WI38 (cell line): ENCODE measurements at regions not wholly inside any gene's neighbourhood (a gene's known extent, or its start where the extent isn't known, plus 50 kb on each side); places are given as distances from the start of the nearest gene placed in this dataset.

Experiments used
- H3K4me3 ChIP-seq: 2 replicates; pipeline ENCODE4 v1.5.1; 2011; ENCODE audit warnings: low read depth, mild to moderate bottlenecking, control low read depth, low read length
- TF ChIP-seq, protein P1 (sequence below): IDR thresholded peaks from 2 replicates; pipeline ENCODE4 v1.5.1; 2012; ENCODE audit warnings: low read depth, mild to moderate bottlenecking, control low read depth, low read length

DNA sequence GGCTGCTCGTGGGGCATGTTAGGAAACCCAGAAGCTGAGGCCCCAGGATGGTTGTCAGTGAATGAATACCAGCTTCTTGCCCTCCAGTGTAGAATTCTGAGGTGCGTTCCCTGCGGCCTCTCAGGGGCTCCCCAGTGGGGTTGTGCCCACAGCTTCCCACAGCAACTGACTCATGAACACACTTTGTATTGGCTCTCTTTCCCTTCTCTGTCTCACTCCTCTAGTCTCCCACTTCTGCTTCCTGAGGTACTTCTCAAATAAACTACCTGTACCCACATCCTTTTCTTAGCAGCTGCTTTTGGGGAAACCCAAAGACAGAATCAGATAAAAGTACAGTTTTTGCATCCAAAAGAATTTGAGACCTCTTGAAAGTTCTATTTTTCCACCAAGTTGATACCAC lies 107.7 kb upstream of the JAG1 start:
- H3K4me3 ChIP-seq = no peak overlapping the region
- TF ChIP-seq, protein P1, sequence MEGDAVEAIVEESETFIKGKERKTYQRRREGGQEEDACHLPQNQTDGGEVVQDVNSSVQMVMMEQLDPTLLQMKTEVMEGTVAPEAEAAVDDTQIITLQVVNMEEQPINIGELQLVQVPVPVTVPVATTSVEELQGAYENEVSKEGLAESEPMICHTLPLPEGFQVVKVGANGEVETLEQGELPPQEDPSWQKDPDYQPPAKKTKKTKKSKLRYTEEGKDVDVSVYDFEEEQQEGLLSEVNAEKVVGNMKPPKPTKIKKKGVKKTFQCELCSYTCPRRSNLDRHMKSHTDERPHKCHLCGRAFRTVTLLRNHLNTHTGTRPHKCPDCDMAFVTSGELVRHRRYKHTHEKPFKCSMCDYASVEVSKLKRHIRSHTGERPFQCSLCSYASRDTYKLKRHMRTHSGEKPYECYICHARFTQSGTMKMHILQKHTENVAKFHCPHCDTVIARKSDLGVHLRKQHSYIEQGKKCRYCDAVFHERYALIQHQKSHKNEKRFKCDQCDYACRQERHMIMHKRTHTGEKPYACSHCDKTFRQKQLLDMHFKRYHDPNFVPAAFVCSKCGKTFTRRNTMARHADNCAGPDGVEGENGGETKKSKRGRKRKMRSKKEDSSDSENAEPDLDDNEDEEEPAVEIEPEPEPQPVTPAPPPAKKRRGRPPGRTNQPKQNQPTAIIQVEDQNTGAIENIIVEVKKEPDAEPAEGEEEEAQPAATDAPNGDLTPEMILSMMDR = no peak

DNA sequence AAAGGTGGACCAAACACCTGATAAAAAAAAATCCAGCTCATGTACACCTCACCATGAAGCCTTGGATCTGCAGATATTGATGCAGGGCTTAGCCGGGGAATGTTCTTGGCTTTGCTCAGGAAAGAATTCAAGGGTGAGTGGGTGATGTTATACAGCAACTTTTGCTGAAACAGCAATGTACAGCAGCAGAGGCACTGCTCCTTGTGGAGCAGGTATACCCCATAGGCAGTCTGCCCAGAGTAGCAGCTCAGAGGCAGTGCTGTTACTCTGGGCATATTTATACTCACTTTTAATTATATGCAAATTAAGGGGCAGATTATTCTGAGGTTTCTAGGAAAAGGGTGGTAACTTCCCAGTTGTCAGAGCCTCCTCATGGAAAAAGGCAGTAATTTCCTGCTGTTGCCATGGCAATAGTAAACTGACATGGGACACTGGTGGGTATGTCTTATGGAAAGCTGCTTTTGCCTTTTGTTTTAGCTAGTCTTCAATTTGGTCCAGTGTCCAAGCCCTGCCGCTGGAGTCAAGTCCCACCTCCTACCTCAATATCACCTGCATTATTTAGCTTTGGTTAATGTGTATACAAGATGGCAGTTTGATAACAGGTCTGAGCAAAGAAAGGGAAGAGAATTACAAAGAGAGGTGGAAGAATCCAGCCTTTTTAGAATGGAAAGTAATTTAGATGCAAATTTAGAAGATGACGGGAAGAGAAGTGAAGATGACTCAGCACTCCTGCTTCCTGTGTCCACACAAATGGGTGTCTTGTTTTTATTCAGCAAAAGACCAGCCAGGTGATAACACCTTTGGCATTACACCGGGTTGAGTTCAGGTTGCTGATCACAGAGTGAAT lies 110.1 kb upstream of the JAG1 start:
- TF ChIP-seq, protein P1 = no peak

DNA sequence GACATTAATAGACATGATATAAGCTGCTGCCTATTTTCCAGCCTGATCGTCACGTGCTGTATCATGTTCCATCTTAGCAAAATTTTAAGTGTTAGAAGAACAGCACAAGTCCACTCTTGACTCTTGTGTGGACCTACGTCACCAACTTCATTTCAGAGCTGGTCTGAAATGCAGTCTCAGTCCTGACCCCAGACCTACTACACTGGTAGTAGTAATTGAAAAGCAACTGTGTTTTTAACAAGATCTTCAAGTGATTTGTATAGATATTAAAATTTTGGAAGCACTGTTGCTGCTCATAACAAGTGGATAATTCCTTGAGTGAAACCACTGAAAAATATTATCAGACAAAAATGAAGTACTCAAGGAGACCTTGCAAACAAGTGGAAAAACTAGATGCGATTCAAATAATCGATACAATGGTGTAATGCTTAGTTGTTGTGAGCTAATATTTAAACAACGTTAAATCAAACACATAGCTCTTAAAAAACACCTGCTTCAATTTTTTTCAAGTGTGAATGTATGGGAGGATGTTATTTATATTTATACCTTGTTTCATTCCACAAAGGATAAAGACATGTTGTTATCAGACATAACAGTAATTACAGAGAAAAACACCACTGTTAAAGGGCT lies 110.9 kb upstream of the JAG1 start:
- TF ChIP-seq, protein P1 = no peak

More for the DNA sequence above, 110.1 kb upstream of the JAG1 start:
- H3K4me3 ChIP-seq = no peak overlapping the region

DNA sequence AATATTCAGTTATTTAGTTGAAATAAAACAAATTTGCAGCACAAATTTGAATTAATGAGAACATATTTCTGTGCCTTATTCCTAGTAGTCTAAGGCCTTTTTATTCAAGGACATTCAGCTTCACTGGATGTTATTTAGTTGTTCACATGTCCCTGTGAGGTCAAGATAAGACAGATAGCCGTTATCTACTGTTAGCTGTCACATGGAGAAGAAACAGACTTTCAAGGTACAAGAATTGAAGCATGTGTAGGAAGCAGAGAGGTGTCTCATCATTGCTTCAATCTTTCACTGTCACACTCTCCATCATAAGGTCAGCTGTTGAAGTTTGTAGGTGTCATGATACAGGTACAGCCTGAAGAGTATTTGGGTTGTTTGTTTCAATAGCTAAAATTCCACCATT lies 112.9 kb upstream of the JAG1 start:
- TF ChIP-seq, protein P1 = no peak
- H3K4me3 ChIP-seq = no peak overlapping the region

More for the DNA sequence above, 110.9 kb upstream of the JAG1 start:
- H3K4me3 ChIP-seq = no peak overlapping the region

DNA sequence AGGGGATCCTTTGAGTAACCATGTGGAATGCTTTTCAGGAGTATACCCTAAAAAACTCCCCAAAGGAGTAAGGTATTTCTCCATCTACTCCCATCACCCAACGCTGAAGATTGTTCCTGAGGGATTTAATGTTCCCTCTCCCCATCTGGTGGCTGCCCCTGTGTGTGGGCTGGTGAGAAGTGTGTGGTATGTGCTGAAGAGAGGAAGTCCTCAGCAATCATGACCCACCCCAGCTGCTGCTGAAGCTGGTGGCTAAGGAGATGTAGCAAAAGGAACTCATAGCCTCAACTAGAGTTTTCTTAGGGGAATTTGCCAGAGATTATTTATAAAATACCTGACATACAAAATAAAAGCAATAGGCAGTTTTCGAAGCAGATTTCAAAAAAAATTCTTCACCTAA lies 114.3 kb upstream of the JAG1 start:
- TF ChIP-seq, protein P1 = no peak
- no peak overlapping the region for H3K4me3 ChIP-seq

DNA sequence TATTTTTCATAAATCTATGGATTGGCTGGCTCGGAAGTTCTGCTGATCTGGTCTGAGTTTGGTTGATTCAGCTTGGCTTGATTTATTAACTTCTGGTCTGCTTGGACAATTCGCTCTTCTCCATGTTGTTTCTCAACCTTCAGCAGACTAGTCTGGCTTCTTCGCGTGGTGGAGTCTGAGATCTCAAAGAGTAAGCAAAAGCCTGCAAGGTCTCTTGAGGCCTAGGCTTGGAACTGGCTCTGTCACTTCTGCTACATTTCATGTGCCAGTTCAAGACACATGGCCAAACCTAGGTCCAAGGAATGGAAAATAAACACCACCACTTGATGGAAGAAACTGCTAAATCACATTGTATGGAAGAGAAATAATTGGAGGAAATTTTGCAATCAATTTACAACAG lies 115.1 kb upstream of the JAG1 start:
- TF ChIP-seq, protein P1 = no peak
- no peak overlapping the region for H3K4me3 ChIP-seq

DNA sequence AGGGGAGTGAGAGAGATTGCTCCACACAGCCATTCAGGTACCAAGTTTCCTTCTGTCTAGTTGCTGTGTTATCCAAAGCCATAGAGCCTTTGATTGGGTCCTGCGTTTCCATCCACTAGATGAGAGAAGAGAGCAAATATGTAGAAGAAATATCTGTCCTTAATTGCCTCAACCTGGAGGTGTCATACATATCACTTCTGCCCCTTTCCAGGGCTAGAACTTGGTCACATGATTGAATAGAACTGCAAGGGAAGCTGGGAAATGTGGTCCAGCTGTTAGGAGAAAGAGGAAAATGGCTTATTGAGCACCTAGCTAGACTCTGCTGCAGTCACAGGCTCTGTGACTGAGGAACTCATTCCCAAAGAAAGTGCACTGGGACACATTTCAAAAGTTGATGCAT lies 115.6 kb upstream of the JAG1 start:
- no peak overlapping the region for H3K4me3 ChIP-seq
- TF ChIP-seq, protein P1 = no peak
